GM23338 (cell line): ENCODE measurements at regions not wholly inside any gene's neighbourhood (a gene's known extent, or its start where the extent isn't known, plus 50 kb on each side); places are given as distances from the start of the nearest gene placed in this dataset.

Source experiments
- CREB1 ChIP-seq: fragments of 250-450 bp; sonication (Bioruptor Pico); IDR thresholded peaks from 2 replicates; pipeline ENCODE4 v1.5.0; 2020; ENCODE audit warnings: low read depth, mild to moderate bottlenecking, moderate library complexity
- EZH2 ChIP-seq: fragments of 200-600 bp; sonication (generic); IDR thresholded peaks from one replicate; pipeline ENCODE4 v1.8.0; 2017; ENCODE audit warnings: antibody characterized with exemption, mild to moderate bottlenecking, low read depth; ENCODE audit not compliant: unreplicated experiment
- EZH2phosphoT487 ChIP-seq: fragments of 200-600 bp; sonication (generic); IDR thresholded peaks from one replicate; pipeline ENCODE4 v1.8.1; 2018; ENCODE audit warnings: antibody characterized with exemption; ENCODE audit not compliant: unreplicated experiment
- JUNB ChIP-seq: IDR thresholded peaks from one replicate; pipeline ENCODE4 v1.6.1; 2016; ENCODE audit warnings: antibody characterized with exemption; ENCODE audit not compliant: unreplicated experiment
- NANOG ChIP-seq: IDR thresholded peaks from 2 replicates; pipeline ENCODE4 v1.6.1; 2016; ENCODE audit warnings: antibody characterized with exemption, borderline replicate concordance
- POLR2AphosphoS5 ChIP-seq: IDR thresholded peaks from 2 replicates; pipeline ENCODE4 v1.6.1; 2016; ENCODE audit warnings: antibody characterized with exemption, low read depth
- STAT1 ChIP-seq: IDR thresholded peaks from one replicate; pipeline ENCODE4 v1.6.1; 2016; ENCODE audit warnings: antibody characterized with exemption; ENCODE audit not compliant: unreplicated experiment
- ZNF114 ChIP-seq: fragments of 250-450 bp; sonication (Bioruptor Pico); IDR thresholded peaks from 2 replicates; pipeline ENCODE4 v1.5.0; 2020; ENCODE audit warnings: mild to moderate bottlenecking, moderate library complexity
- ZNF331 ChIP-seq: fragments of 250-450 bp; sonication (Bioruptor Pico); IDR thresholded peaks from 2 replicates; pipeline ENCODE4 v1.5.0; 2020; ENCODE audit warnings: low read depth, mild to moderate bottlenecking, moderate library complexity
- TF ChIP-seq, protein P1 (sequence below), 2 experiments: fragments of 200-600 bp in 1 of 2; sonication (generic) in 1 of 2; conservative IDR thresholded peaks; 2 replicates each; pipeline versions ENCODE4 v1.5.1 to v1.6.1; 2016 to 2017; ENCODE audit warnings: antibody characterized with exemption in 2 of 2, low read depth in 2 of 2, mild to moderate bottlenecking in 2 of 2, moderate library complexity in 1 of 2
- TF ChIP-seq, protein P2 (sequence below): IDR thresholded peaks from one replicate; pipeline ENCODE4 v1.6.1; 2018; ENCODE audit warnings: antibody characterized with exemption; ENCODE audit not compliant: unreplicated experiment
- TF ChIP-seq, protein P3 (sequence below): fragments of 250-450 bp; sonication (Bioruptor Pico); IDR thresholded peaks from 2 replicates; pipeline ENCODE4 v1.5.0; 2020; ENCODE audit warnings: mild to moderate bottlenecking, moderate library complexity
- TF ChIP-seq, protein P4 (sequence below): IDR thresholded peaks from 2 replicates; pipeline ENCODE4 v1.6.1; 2016; ENCODE audit warnings: antibody characterized with exemption

DNA sequence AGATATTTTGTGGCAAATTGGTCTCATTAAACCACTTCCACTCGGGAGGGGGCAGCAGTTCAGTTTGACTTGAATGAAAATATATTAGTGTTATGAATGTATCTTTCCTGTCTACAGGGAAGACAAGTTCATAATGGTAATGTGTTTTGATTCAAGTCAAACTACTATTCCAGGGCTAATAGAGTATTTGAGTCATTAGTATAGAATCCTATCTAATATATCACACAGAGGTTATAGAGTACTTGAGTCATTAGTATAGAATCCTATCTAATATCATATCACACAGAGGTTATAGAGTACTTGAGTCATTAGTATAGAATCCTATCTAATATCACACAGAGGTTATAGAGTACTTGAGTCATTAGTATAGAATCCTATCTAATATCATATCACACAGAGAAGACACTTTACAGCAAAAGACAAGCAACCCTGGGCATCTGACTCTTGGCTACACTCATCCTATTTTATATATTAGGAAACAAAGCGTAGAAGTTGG is 199.7 kb upstream of the MAGI2 start:
- TF ChIP-seq, protein P1, sequence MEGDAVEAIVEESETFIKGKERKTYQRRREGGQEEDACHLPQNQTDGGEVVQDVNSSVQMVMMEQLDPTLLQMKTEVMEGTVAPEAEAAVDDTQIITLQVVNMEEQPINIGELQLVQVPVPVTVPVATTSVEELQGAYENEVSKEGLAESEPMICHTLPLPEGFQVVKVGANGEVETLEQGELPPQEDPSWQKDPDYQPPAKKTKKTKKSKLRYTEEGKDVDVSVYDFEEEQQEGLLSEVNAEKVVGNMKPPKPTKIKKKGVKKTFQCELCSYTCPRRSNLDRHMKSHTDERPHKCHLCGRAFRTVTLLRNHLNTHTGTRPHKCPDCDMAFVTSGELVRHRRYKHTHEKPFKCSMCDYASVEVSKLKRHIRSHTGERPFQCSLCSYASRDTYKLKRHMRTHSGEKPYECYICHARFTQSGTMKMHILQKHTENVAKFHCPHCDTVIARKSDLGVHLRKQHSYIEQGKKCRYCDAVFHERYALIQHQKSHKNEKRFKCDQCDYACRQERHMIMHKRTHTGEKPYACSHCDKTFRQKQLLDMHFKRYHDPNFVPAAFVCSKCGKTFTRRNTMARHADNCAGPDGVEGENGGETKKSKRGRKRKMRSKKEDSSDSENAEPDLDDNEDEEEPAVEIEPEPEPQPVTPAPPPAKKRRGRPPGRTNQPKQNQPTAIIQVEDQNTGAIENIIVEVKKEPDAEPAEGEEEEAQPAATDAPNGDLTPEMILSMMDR (conservative IDR thresholded peaks at IDR 0.05; ENCODE audit: low read depth in 2 of 2) = no peak
- TF ChIP-seq CREB1 (CRISPR knock-in tag) (no peak), POLR2AphosphoS5 (no peak), STAT1 (no peak), EZH2 (no peak), EZH2phosphoT487 (no peak), NANOG (no peak), JUNB (no peak), ZNF331 (CRISPR knock-in tag) (no peak), ZNF114 (CRISPR knock-in tag) (no peak)
- TF ChIP-seq, protein P2, sequence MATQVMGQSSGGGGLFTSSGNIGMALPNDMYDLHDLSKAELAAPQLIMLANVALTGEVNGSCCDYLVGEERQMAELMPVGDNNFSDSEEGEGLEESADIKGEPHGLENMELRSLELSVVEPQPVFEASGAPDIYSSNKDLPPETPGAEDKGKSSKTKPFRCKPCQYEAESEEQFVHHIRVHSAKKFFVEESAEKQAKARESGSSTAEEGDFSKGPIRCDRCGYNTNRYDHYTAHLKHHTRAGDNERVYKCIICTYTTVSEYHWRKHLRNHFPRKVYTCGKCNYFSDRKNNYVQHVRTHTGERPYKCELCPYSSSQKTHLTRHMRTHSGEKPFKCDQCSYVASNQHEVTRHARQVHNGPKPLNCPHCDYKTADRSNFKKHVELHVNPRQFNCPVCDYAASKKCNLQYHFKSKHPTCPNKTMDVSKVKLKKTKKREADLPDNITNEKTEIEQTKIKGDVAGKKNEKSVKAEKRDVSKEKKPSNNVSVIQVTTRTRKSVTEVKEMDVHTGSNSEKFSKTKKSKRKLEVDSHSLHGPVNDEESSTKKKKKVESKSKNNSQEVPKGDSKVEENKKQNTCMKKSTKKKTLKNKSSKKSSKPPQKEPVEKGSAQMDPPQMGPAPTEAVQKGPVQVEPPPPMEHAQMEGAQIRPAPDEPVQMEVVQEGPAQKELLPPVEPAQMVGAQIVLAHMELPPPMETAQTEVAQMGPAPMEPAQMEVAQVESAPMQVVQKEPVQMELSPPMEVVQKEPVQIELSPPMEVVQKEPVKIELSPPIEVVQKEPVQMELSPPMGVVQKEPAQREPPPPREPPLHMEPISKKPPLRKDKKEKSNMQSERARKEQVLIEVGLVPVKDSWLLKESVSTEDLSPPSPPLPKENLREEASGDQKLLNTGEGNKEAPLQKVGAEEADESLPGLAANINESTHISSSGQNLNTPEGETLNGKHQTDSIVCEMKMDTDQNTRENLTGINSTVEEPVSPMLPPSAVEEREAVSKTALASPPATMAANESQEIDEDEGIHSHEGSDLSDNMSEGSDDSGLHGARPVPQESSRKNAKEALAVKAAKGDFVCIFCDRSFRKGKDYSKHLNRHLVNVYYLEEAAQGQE = no peak
- TF ChIP-seq, protein P3, sequence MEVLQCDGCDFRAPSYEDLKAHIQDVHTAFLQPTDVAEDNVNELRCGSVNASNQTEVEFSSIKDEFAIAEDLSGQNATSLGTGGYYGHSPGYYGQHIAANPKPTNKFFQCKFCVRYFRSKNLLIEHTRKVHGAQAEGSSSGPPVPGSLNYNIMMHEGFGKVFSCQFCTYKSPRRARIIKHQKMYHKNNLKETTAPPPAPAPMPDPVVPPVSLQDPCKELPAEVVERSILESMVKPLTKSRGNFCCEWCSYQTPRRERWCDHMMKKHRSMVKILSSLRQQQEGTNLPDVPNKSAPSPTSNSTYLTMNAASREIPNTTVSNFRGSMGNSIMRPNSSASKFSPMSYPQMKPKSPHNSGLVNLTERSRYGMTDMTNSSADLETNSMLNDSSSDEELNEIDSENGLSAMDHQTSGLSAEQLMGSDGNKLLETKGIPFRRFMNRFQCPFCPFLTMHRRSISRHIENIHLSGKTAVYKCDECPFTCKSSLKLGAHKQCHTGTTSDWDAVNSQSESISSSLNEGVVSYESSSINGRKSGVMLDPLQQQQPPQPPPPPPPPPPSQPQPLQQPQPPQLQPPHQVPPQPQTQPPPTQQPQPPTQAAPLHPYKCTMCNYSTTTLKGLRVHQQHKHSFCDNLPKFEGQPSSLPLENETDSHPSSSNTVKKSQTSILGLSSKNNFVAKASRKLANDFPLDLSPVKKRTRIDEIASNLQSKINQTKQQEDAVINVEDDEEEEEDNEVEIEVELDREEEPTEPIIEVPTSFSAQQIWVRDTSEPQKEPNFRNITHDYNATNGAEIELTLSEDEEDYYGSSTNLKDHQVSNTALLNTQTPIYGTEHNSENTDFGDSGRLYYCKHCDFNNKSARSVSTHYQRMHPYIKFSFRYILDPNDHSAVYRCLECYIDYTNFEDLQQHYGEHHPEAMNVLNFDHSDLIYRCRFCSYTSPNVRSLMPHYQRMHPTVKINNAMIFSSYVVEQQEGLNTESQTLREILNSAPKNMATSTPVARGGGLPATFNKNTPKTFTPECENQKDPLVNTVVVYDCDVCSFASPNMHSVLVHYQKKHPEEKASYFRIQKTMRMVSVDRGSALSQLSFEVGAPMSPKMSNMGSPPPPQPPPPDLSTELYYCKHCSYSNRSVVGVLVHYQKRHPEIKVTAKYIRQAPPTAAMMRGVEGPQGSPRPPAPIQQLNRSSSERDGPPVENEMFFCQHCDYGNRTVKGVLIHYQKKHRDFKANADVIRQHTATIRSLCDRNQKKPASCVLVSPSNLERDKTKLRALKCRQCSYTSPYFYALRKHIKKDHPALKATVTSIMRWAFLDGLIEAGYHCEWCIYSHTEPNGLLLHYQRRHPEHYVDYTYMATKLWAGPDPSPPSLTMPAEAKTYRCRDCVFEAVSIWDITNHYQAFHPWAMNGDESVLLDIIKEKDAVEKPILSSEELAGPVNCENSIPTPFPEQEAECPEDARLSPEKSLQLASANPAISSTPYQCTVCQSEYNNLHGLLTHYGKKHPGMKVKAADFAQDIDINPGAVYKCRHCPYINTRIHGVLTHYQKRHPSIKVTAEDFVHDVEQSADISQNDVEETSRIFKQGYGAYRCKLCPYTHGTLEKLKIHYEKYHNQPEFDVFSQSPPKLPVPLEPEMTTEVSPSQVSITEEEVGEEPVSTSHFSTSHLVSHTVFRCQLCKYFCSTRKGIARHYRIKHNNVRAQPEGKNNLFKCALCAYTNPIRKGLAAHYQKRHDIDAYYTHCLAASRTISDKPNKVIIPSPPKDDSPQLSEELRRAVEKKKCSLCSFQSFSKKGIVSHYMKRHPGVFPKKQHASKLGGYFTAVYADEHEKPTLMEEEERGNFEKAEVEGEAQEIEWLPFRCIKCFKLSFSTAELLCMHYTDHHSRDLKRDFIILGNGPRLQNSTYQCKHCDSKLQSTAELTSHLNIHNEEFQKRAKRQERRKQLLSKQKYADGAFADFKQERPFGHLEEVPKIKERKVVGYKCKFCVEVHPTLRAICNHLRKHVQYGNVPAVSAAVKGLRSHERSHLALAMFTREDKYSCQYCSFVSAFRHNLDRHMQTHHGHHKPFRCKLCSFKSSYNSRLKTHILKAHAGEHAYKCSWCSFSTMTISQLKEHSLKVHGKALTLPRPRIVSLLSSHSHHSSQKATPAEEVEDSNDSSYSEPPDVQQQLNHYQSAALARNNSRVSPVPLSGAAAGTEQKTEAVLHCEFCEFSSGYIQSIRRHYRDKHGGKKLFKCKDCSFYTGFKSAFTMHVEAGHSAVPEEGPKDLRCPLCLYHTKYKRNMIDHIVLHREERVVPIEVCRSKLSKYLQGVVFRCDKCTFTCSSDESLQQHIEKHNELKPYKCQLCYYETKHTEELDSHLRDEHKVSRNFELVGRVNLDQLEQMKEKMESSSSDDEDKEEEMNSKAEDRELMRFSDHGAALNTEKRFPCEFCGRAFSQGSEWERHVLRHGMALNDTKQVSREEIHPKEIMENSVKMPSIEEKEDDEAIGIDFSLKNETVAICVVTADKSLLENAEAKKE (CRISPR knock-in tag) = no peak
- TF ChIP-seq, protein P4, sequence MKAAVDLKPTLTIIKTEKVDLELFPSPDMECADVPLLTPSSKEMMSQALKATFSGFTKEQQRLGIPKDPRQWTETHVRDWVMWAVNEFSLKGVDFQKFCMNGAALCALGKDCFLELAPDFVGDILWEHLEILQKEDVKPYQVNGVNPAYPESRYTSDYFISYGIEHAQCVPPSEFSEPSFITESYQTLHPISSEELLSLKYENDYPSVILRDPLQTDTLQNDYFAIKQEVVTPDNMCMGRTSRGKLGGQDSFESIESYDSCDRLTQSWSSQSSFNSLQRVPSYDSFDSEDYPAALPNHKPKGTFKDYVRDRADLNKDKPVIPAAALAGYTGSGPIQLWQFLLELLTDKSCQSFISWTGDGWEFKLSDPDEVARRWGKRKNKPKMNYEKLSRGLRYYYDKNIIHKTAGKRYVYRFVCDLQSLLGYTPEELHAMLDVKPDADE = no peak
